ENCODE measurements at regions not wholly inside any gene's neighbourhood (a gene's known extent, or its start where the extent isn't known, plus 50 kb on each side); places are given as distances from the start of the nearest gene placed in this dataset.

- WGBS (ENCODE audit: insufficient coverage): 92% methylated on average over 1 of the region's 2 CpGs
- no peak for DNase-seq
These were observed 275.1 kb upstream of the ANKRD55 start for GRCh38 chr5:56508249-56508648.

DNA sequence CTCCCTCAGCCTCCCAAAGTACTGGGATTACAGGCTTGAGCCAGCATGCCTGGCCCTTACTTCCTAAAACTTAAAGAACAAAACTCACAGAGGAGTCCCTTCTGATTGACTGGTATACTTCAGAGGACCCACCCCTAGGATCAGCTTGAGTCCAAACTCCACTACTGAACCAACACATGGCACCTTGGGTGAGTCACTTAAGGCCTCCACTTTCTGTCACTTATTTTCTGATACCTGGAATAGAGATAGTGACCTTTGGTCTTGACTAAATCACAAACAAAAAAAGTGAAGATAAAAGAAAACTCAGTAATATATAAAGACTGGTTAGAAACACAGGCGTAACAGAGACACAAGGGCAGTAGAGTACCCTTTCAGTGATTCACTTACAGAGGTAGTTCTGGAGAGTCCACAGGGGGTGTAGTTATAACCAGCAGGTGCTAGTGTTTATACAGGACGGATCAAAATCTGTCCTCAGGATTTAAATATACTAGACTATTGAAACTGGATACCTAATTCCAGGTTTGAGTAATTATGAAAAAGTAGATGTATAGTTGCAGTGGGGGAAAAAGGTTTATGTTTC, 274.3 kb upstream of the ANKRD55 start:
- no peak overlapping the region for H3K4me3 ChIP-seq (ENCODE audit: low read length)
- DNase-seq: no peak
- H3K36me3 ChIP-seq (ENCODE audit: control insufficient read depth, insufficient read depth, low read length): no peaks in the 10 kb centered on the region
- peaks cover 2% of the 10 kb centered on the region for H3K4me1 ChIP-seq (ENCODE audit: control insufficient read depth, insufficient read depth, low read length)
- no peak overlapping the region for H3K27ac ChIP-seq (ENCODE audit: low read length)
- no CpG with 5 or more reads among the region's 2 CpGs for WGBS (ENCODE audit: insufficient coverage)
- H3K27me3 ChIP-seq (ENCODE audit: control insufficient read depth, insufficient read depth, low read length): no peaks in the 10 kb centered on the region
- H3K9me3 ChIP-seq (replicated peaks; ENCODE audit: control insufficient read depth, low read depth, low read length): no peaks in the 10 kb centered on the region

More at GRCh38 chr5:56508249-56508648, 275.1 kb upstream of the ANKRD55 start:
- no peaks in the 10 kb centered on the region for H3K36me3 ChIP-seq (ENCODE audit: control insufficient read depth, insufficient read depth, low read length)
- H3K4me3 ChIP-seq (ENCODE audit: low read length): no peak overlapping the region
- no peak overlapping the region for H3K27ac ChIP-seq (ENCODE audit: low read length)
- H3K9me3 ChIP-seq (replicated peaks; ENCODE audit: control insufficient read depth, low read depth, low read length): no peaks in the 10 kb centered on the region
- peaks cover 2% of the 10 kb centered on the region for H3K4me1 ChIP-seq (ENCODE audit: control insufficient read depth, insufficient read depth, low read length)
- no peaks in the 10 kb centered on the region for H3K27me3 ChIP-seq (ENCODE audit: control insufficient read depth, insufficient read depth, low read length)

GRCh38 chr5:56506211-56506965, 273.3 kb upstream of the ANKRD55 start:
- Histone ChIP-seq H3K9me3 (replicated peaks; ENCODE audit: control insufficient read depth, low read depth, low read length) (no peaks in the 10 kb centered on the region), H3K4me3 (ENCODE audit: low read length) (no peak overlapping the region), H3K36me3 (ENCODE audit: control insufficient read depth, insufficient read depth, low read length) (no peaks in the 10 kb centered on the region), H3K4me1 (ENCODE audit: control insufficient read depth, insufficient read depth, low read length) (peaks cover 2% of the 10 kb centered on the region), H3K27me3 (ENCODE audit: control insufficient read depth, insufficient read depth, low read length) (no peaks in the 10 kb centered on the region), H3K27ac (ENCODE audit: low read length) (no peak overlapping the region)
- 80% methylated on average over 1 of the region's 4 CpGs for WGBS (ENCODE audit: insufficient coverage)
- DNase-seq: no peak

DNA sequence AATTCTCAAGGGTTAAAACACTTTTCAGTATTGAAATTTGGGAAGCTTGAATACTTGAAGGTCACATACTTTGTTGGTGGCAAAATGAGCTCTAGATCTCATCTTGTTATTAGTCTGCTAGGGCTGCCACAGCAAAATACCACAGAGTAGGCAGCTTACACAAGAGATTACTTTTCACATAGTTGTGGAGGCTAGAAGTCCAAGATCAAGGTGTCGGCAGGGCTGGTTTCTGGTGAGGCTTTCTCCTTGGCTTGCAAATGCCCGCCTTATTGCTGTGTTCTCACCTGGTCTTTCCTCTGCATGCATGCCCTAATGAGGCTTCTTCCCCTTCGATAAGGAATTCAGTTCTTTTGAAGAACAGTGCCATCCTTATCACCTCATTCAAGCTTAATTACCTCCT, 270.8 kb upstream of the ANKRD55 start:
- H3K27me3 ChIP-seq (ENCODE audit: control insufficient read depth, insufficient read depth, low read length): no peaks in the 10 kb centered on the region

DNA sequence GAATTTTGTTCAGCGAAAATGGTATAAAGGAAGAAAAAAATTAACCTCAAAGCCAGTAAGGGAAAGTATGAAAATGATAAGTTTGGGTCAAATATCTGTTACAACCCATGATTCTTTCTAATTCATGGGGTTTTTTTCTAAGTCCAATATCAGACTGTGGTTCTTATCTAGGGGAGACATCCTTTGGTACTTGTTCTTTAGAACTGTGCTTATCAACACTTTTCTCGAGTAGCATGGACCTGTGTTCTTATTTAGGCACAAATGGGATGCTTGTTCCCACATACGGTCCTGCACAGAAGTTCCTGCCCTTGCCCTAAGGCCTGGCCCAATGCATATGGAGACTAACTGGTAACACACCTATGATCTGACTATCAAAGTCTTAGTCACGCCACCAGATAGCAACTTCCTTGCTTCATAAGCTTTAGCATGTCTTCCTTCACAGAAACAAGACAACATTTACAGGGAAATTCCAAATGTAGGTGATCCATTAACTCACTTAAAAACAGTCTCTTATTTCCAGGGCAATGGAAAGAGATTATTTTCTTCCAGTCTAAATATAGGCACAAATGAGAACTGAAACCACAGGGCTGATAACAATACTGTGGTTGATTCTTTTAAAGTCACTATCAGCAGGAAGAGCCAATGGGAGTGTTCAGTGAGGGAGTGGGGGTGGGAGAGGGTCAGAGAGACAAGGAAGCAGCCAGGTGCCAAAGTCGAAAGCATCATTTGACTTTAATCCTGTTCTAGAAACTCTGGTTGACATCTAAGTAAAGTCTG, 268.8 kb upstream of the ANKRD55 start:
- DNase-seq: no peak
- 83% methylated on average over 2 of the region's 5 CpGs for WGBS (ENCODE audit: insufficient coverage)
- peaks cover 8% of the 10 kb centered on the region for H3K4me1 ChIP-seq (ENCODE audit: control insufficient read depth, insufficient read depth, low read length)
- H3K9me3 ChIP-seq (replicated peaks; ENCODE audit: control insufficient read depth, low read depth, low read length): no peaks in the 10 kb centered on the region
- H3K27me3 ChIP-seq (ENCODE audit: control insufficient read depth, insufficient read depth, low read length): no peaks in the 10 kb centered on the region
- H3K36me3 ChIP-seq (ENCODE audit: control insufficient read depth, insufficient read depth, low read length): no peaks in the 10 kb centered on the region
- H3K4me3 ChIP-seq (ENCODE audit: low read length): no peak overlapping the region
- no peak overlapping the region for H3K27ac ChIP-seq (ENCODE audit: low read length)

More for the DNA sequence above, 270.8 kb upstream of the ANKRD55 start:
- no peak overlapping the region for H3K27ac ChIP-seq (ENCODE audit: low read length)
- H3K36me3 ChIP-seq (ENCODE audit: control insufficient read depth, insufficient read depth, low read length): no peaks in the 10 kb centered on the region
- 93% methylated on average over 2 of the region's 3 CpGs for WGBS (ENCODE audit: insufficient coverage)
- DNase-seq: no peak
- no peak overlapping the region for H3K4me3 ChIP-seq (ENCODE audit: low read length)
- peaks cover 5% of the 10 kb centered on the region for H3K4me1 ChIP-seq (ENCODE audit: control insufficient read depth, insufficient read depth, low read length)
- H3K9me3 ChIP-seq (replicated peaks; ENCODE audit: control insufficient read depth, low read depth, low read length): no peaks in the 10 kb centered on the region

DNA sequence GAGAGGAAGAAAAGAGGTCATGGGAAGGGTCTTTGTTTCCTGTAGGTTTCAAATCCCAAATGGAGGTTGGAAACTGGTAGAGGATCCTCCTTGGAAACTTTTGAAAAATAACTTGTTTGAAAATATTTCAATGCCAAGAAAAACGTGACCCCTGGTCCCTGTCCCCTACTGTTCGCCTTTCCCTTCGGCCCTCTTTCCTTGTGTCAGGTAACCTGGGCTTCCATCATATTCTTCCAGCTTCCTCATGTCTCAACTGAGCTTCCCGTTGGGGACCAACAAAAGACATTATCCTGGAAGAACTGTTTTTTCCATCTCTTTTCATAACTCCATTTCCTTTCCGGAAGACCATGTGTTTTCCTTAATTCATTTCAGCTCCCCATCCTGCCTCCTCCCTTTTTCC, 266.8 kb upstream of the ANKRD55 start:
- Histone ChIP-seq H3K4me3 (ENCODE audit: low read length) (no peak overlapping the region), H3K9me3 (replicated peaks; ENCODE audit: control insufficient read depth, low read depth, low read length) (no peaks in the 10 kb centered on the region), H3K4me1 (ENCODE audit: control insufficient read depth, insufficient read depth, low read length) (peaks cover 10% of the 10 kb centered on the region), H3K36me3 (ENCODE audit: control insufficient read depth, insufficient read depth, low read length) (no peaks in the 10 kb centered on the region), H3K27ac (ENCODE audit: low read length) (peak overlapping the region; percentile 63), H3K27me3 (ENCODE audit: control insufficient read depth, insufficient read depth, low read length) (no peaks in the 10 kb centered on the region)
- peak; percentile 61 for DNase-seq
- 49% methylated on average over 5 of the region's 5 CpGs for WGBS (ENCODE audit: insufficient coverage)

DNA sequence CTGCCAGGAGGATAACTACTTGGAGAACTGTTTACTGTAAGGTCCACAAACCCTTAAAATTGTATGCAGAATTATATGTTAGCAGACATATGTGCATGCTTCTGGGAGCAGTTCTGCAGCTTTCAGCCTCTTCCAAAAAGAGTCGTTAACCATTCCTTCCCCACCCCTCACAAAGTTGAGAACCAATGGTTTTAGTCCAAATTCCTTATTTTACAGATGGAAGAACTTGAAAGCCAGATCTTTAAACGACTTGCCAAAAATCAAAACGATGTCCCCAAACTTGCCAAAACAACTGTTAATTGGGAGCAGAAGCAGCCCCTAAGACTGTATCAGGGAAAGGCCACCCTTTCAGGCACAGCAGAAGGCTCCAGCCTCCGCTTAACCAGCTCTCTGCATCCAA, 266.4 kb upstream of the ANKRD55 start:
- no peaks in the 10 kb centered on the region for H3K9me3 ChIP-seq (replicated peaks; ENCODE audit: control insufficient read depth, low read depth, low read length)
- H3K4me3 ChIP-seq (ENCODE audit: low read length): no peak overlapping the region
- DNase-seq: peak; percentile 53
- H3K36me3 ChIP-seq (ENCODE audit: control insufficient read depth, insufficient read depth, low read length): no peaks in the 10 kb centered on the region
- WGBS (ENCODE audit: insufficient coverage): 13% methylated on average over 1 of the region's 4 CpGs
- peaks cover 12% of the 10 kb centered on the region for H3K4me1 ChIP-seq (ENCODE audit: control insufficient read depth, insufficient read depth, low read length)
- H3K27ac ChIP-seq (ENCODE audit: low read length): peak overlapping the region; percentile 63
- no peaks in the 10 kb centered on the region for H3K27me3 ChIP-seq (ENCODE audit: control insufficient read depth, insufficient read depth, low read length)

DNA sequence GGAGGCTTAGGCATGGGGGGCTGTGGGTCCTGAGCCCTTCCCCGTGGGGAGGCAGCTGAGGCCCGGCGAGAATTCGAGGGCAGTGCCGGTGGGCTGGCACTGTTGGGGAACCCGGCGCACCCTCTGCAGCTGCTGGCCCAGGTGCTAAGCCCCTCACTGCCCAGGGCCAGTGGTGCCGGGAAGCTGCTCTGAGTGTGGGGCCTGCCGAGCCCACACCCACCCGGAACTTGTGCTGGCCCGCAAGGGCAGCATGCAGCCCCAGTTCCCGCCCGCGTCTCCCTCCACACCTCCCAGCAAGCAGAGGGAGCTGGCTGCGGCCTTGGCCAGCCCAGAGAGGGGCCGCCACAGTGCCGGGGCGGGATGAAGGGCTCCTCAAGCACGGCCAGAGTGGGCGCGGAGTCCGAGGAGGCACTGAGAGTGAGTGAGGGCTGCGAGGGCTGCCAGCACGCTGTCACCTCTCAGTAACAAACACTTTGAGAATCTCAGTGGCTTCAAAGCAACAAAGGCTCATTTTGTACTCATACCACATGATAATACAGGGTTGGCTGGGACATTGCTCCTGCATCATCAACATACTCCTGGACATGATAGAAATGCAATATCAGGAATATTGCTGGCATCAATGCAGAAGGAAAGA, 265.7 kb upstream of the ANKRD55 start:
- no peak for DNase-seq
- Histone ChIP-seq H3K36me3 (ENCODE audit: control insufficient read depth, insufficient read depth, low read length) (no peaks in the 10 kb centered on the region), H3K4me1 (ENCODE audit: control insufficient read depth, insufficient read depth, low read length) (peaks cover 16% of the 10 kb centered on the region), H3K27ac (ENCODE audit: low read length) (no peak overlapping the region), H3K4me3 (ENCODE audit: low read length) (no peak overlapping the region), H3K9me3 (replicated peaks; ENCODE audit: control insufficient read depth, low read depth, low read length) (no peaks in the 10 kb centered on the region), H3K27me3 (ENCODE audit: control insufficient read depth, insufficient read depth, low read length) (no peaks in the 10 kb centered on the region)
- 83% methylated on average over 14 of the region's 24 CpGs for WGBS (ENCODE audit: insufficient coverage)

DNA sequence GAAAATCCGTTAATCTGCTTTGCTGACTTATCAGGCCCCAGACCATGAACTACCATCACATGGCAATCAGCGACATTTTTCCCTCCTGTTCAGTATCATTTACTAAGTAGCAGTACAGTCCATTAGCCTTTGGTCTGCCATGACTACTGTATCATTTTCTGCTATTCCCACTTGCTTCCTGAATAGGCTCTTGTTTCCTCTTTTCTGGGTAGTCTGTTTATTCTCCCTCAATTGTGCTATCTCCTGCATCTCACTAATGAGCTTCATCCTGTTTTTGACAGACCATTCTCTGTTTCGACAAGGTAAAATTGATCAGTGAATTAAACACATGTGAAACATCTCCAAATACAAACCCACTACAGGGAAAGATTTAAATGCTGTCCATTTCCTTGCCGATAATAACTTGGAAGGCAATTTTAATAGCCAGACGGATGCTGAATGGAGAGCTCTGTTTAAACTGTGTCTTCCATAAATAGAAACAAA, 263.5 kb upstream of the ANKRD55 start:
- H3K27ac ChIP-seq (ENCODE audit: low read length): peak overlapping the region; percentile 1
- H3K27me3 ChIP-seq (ENCODE audit: control insufficient read depth, insufficient read depth, low read length): no peaks in the 10 kb centered on the region
- no peaks in the 10 kb centered on the region for H3K36me3 ChIP-seq (ENCODE audit: control insufficient read depth, insufficient read depth, low read length)
- H3K4me3 ChIP-seq (ENCODE audit: low read length): no peak overlapping the region
- no peak for DNase-seq
- H3K4me1 ChIP-seq (ENCODE audit: control insufficient read depth, insufficient read depth, low read length): peaks cover 18% of the 10 kb centered on the region
- WGBS (ENCODE audit: insufficient coverage): 90% methylated on average over 2 of the region's 5 CpGs
- H3K9me3 ChIP-seq (replicated peaks; ENCODE audit: control insufficient read depth, low read depth, low read length): no peaks in the 10 kb centered on the region

DNA sequence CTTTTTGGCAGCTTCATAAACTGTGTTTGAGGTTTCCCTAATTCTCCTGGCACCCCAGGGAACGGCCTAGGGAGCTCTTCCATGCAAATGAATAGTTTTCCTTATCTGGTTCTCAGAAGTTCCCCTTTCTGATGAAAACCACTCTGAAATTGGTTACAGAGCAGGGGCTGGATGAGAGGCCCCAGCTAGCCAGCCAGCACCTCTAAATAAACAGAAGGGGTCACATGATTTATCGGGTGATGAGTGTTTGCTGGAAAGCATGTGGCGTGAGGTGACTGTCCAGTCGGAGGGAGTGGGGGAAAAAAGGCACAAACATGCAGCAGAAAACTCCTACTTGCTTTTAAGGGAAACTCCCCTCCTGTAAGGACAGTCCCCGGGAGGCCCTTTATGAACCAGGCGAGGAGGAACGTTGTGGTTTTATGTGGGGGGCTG, 261.2 kb upstream of the ANKRD55 start:
- H3K9me3 ChIP-seq (replicated peaks; ENCODE audit: control insufficient read depth, low read depth, low read length): no peaks in the 10 kb centered on the region
- H3K27ac ChIP-seq (ENCODE audit: low read length): no peak overlapping the region
- H3K27me3 ChIP-seq (ENCODE audit: control insufficient read depth, insufficient read depth, low read length): no peaks in the 10 kb centered on the region
- no peaks in the 10 kb centered on the region for H3K36me3 ChIP-seq (ENCODE audit: control insufficient read depth, insufficient read depth, low read length)
- WGBS (ENCODE audit: insufficient coverage): no CpG with 5 or more reads among the region's 7 CpGs
- no peak overlapping the region for H3K4me3 ChIP-seq (ENCODE audit: low read length)
- peaks cover 17% of the 10 kb centered on the region for H3K4me1 ChIP-seq (ENCODE audit: control insufficient read depth, insufficient read depth, low read length)
- peak; percentile 68 for DNase-seq

All from muscle of leg (tissue), 3 donors.